GM19043 (cell line): ENCODE measurements at regions not wholly inside any gene's neighbourhood (a gene's known extent, or its start where the extent isn't known, plus 50 kb on each side); places are given as distances from the start of the nearest gene placed in this dataset.

ENCODE experiments used
- ATAC-seq: cut with Tn5 transposase; IDR thresholded peaks from one replicate; pipeline ENCODE4 v1.9.1; 2021; ENCODE audit warnings: low read depth; ENCODE audit not compliant: unreplicated experiment

DNA sequence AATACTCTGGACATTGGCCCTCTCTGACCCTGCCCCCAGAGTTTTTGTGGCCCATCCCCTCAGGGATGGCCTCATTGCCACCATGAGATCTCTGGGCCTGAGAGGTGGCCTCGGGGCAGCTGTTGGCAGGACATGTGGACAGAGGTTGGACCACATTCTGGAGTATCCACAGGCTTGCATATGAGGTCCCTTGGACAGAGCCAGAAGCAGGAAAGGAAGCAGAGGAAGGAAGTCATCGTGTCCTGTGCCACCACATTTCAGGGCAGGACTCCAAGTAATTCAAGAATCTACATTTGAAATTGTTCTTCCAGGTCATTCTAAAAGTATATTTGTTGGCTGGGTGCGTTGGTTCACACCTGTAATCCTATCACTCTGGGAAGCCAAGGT is 95.9 kb upstream of the PPP2R5A start:
- ATAC-seq = no peak

DNA sequence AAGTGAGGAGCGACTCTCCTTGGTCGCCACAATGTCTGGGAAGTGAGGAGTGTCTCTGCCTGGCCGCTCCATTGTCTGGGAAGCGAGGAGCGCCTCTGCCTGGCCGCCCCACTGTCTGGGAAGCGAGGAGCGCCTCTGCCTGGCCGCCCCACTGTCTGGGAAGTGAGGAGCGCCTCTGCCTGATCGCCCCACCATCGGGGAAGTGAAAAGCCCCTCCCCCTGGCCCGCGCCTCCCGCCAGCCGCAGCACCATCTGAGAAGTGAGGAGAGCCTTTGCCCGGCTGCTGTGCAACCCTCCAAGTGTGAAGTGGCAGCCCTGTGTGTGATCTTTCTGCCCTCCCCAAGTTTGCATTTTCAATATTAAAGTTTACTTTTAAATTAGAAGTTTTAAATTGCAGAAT is 95.0 kb upstream of the PPP2R5A start:
- no peak for ATAC-seq

DNA sequence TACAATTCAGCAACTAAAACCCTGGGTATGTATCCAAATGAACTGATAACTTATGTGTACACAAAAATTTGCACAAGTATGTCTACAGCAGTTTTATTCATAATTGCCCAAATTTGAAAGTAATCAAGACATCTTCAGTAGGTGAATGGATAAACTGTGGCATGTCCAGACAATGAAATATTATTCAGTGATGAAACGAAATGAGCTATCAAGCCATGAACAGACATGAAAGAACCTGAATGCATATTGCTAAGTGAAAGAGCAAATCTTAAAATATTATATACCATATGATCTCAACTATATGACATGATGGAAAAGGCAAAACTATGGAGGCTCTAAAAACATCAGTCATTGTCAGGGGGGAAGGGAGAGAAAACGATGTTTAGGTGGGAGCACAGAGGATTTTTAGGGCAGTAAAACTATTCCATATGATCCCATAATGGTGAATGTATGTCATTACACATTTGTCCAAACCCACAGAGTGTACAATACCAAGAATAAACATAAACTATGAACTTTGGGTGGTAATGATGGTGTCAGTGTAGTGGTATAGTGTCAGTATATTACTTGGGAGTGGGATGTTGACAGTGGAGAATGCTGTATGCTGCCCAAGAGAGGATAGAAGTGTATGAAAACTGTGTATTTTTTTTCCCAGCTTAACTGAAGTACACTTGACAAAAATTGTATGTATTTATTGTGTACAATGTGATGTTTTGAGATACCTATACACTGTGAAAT is 92.8 kb upstream of the PPP2R5A start:
- no peak for ATAC-seq

DNA sequence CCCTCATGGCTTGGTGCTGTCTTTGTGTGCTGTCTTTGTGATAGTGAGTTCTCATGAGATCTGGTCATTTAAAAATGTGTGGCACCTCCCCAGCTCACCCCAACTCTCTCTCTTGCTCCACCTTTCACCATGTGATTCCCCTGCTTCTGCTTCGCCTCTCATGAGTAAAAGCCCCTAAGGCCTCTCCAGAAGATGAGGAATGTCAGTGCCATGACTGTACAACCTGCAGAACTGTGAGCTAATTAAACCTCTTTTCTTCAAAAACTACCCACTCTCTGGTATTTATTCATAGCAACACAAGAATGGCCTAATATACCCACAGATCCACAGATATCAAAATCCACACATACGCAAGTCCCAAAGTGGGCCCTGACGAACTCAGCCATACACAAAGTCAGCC is 88.9 kb upstream of the PPP2R5A start:
- ATAC-seq = no peak

DNA sequence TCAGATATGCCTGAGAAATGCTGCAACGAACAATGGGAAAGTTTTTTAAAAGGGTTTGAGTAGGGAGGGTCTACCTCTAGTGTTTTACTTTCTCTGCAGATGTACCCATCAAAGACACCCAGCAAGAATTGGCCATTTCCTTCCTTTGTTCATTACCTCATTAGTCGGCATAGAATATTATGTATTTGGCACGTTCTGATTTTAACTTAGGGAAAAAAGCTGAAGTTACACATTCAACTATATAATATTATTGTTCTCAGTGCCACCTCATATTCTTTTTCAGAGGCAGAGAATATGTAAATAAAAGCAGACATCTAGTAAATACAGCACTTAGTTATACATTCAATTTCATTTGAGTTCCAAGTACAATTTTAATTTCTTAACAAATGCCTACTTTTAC is 83.7 kb upstream of the PPP2R5A start:
- no peak for ATAC-seq

DNA sequence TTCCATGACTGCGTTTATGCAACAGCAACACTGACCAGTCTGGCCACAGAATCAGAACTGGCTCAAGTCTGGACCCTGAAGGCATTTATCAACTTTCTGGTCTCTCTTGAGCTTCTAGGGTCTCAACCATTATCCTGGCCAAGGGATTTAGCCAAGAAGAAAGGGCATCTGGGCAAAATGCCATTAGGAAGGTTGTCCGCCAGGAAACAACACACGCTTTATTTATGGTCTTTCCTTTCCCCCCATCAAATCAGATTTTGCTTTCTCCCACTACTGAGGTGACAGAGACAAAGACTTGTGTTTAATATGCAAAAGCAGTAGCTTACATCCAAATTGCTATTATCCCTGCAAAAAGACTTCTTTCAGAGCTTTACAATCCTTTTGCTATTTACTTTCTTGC is 81.6 kb upstream of the PPP2R5A start:
- no peak for ATAC-seq

DNA sequence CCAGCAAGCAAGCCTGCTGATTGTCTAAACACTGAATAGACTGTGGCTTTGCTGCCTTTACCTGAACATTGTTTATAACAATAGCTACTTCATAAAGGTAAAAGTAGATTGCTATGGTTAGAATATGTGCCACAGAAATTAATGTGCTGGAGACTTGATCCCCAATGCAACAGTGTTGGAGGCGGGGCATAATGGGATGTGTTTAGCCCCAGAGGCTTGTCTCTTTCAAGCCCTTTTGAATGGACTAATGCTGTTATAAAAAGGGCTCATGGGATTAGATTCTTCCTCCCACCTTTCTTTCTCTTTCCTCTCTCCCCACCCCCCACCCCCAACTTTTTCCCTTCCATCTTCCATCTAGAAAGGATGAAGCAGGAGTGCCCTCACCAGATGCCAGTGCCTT is 80.2 kb upstream of the PPP2R5A start:
- no peak for ATAC-seq

DNA sequence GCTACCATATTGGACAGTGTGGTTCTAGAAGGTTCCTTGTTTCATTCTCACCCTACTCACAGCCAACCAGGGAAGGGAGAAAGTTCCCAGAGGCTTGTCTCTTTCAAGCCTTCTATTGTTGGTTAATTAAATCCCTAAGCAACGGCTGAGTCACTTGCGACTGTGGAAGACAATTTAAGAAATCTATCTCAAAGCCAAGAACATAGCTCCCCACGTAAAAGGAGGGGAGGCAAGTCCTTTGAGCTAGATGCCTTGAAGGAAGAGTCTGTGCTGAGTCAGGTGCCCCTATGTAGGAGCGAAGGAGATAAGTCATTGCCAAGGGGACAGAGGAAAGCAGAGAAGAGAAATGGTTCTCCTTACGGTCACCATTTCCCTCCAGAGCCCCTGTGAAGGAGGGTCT is 79.4 kb upstream of the PPP2R5A start:
- ATAC-seq = no peak

DNA sequence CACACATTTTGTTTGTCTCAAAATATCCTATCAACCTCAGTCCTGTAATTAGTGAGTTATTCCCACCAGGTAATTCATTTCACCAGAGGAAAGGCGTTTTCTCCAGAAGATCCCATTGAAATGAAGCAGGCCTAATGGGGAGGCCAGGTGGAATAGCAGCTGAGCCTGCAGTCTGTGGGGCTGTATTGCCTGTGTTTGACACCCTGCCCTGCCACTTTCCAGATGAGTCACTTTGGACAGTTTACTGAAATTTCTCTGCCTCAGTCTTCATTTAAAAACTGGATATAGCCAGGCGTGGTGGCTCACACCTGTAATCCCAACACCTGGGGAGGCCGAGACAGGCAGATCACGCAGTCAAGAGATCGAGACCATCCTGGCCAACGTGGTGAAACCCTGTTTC is 78.1 kb upstream of the PPP2R5A start:
- no peak for ATAC-seq

DNA sequence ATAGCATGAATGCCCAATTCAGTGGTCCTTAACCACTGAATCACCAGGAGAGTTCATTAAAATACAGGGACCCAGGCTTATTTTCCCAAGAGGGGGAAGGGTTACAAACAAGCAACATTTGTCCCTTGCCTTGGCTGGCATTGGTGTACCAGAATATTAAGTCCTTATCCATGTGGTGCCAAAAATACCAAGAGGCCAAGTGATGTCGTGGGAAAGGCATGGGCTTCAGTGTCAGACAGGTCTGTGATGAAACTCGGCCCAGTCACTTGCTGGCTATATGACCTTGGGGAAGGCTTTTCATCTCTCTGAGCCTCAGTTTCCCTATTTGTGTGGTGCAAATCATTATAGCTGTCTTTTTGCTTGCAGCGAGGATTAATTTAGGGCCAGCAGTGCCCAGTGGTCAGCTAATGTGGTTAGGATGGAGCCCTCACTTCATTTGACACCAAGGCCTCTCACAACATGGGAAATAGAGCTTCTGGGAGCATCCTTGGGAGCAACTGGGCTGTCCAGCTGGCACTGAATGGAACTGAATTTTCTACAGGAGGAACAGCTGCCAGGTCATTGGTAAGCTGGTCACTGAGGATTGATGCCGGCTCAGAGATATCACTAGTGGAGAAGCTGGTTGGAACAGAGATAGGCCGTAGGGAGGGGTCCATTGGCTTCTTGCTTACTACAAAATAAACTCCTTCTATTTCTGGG is 77.2 kb upstream of the PPP2R5A start:
- ATAC-seq = no peak

DNA sequence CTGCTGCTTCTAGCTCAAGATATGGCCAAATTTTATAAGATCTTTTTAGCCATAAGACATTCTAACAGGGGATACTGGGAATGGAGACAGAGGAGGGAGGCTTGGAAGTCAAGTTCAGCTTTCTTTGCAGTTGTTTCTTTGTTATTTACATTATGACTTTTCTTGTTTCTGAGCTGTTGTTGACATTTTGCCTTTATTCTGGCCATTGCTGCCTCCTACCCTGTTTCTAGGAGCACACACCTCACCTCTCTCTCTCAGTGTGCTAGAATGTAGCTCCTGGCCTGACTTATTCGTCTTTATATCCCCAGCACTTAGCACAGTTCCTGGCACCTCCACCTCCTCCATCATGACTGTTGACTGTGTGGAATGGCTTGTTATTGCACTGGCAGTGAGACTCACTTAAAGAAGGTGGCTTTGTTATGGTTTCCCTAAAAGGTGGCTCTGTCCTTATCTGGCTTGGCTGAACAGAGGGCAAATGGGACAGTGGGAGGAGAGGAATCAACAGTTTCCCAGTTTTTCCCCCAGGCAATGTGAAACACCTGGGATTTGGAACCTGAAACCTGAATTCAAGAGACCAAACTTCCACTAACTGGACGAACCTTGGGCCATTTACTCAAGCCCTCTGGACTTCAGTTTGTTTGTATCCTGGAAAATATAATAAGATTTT is 76.1 kb upstream of the PPP2R5A start:
- ATAC-seq = no peak

DNA sequence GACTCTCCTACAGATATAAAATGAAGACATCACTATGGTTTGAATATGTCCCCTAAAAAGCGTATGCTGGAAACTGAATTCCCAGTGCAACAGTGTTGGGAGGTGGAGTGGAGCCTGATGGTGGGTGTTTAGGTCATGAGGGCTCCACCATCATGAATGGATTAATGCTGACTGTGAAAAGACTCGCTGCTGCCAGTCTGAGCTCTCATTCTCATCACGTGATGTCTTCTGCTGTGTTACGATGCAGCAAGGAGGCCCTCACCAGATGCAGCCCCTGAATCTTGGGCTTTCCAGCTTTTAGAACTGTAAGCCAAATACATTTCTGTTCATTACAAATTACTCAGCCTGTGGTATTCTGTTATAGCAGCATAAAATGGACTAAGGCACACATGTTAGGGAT is 73.8 kb upstream of the PPP2R5A start:
- ATAC-seq = no peak

DNA sequence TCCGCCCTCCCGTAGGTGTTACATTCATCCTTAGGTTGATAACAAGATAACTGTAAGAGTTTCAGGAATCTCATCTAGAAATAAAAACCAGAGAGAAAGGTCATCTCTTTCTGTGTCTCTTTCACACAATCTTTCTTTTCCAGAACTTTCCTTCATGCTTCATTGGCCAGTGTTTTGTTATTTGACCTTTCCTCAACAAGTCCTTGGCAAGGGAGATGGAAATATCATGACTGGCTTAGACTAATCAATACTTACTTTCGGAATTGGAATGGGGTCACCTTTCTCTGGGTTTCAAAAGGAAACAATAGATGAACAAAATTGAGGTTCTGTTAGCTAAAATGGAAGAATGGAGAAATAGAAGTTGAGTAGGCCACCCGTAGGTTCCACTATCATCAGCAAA is 72.9 kb upstream of the PPP2R5A start:
- ATAC-seq = no peak

DNA sequence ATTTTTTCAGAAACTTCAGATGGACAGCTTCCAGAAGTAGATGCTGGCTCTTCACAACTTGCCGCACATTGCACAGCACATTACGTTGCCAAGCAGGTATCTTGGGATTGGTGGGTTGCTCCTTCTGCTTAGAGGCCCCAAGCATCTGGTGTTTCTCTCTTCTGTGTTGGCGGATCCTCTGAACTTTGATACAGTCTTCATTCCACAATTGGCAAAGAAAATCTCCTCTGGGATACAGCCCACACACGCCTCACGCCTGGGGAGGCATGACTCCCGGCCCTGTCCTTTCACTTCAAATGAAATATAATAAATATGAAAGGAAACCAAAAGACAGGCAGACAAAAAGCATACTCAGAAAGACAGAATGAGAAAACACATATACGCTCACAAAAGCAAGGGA is 72.3 kb upstream of the PPP2R5A start:
- ATAC-seq = no peak

DNA sequence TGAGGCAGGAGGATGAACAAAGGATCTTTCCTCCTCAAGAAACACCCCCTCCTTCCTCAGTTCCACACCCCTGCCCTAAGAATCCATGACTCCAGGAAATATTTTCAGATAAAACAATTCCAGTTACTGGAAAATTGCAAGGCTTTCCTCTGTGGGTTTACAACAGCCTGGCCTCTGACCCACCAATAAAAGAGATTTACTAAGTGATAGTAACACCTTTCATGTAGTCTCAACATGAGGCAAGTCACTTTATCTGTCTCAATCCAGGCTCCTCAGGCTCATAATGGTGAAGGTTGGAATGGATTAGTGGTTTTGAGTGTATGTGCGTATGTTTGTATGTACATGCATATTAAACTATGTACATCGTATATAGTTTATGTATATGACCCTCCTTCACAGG is 71.4 kb upstream of the PPP2R5A start:
- ATAC-seq = no peak

DNA sequence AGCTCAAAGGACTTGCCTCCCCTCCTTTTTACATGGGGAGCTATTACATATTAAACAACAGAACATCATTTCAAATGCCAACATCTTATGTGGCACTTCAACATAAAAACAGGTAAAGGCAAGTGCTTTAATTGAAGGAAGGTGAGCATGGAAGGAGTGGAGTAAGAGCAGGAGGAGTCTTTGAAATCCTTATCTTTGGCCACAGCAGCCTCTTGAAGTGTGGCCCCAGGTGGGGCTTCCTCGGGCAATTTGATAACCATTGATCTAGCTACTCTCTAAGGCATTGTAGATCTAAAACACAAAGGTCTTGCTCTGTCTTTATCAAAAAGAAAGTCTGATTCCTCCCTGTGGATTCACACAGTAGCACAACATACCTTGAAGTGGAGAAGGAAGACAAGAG is 70.9 kb upstream of the PPP2R5A start:
- no peak for ATAC-seq

DNA sequence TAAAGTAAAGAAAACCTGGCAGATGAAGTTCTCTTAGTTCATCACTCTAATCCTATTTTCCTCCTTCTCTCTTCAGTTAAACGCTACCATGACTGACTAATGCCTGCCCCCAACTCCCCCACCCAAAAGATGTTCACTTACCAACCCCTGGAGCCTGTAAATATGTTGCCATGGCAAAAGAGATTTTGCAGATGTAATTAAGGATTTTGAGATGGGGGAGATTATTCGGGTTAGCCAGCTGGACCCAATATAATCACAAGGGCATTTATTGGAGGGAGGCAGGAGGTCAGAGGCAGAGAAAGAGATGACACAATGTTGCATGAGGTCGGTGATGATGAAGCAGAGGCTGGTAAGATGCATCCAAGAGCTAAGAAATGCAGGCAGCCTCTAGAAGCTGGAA is 69.3 kb upstream of the PPP2R5A start:
- ATAC-seq = no peak

DNA sequence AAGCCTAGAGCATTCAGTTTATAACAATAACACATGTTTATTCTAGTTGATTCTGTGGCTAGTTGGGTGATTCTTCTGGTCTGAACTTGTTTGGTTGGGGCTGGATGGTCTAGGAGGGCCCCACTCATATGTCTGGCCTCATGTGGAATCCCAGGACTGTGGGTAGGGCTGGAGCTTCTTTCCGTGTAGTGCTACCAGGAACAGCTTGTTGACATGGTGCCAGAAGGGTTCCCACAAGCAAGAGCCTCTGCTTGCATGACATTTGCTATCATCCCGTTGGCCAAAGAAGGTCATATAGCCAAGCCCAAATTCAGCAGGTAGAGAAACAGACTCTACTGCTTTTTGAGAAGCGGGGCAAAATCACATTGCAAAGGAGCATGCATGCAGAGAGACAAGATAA is 67.6 kb upstream of the PPP2R5A start:
- ATAC-seq = no peak

DNA sequence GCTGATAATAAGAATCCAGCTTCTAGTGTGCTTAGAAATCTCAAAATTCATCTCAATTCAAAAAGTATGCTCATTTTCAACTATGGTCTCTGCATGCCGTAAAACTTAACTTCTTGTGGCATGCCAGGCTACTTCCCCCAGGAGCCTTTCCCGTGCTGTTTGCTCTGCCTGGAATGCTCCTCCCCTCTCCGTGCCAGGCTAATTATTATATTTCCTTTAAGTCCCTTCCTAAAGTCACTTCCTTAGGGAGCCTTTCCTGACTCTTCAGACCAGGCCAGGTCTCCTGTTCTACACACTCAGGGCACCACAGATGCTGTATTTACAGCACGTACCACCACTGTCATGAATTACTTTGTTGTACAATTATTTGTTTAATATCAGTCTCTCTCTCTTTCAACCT is 67.1 kb upstream of the PPP2R5A start:
- no peak for ATAC-seq

DNA sequence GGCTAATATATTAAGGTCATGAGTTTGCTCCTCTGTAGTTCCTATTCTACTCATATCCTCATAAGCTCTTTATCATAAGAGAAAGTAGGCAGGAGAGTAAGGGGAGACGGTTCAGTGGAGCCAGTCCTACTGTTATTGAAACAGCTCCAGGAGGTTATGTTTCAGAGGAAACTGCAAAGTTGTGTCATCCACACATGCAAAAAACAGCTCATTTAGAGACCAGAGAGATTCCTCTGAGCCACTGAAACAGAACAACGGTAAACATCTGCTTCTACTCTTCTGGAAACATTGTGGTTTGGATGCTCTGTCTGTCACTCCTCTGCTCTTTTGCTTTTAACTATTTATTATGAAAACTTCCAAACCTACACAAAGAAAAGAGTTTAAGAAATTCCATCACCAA is 66.3 kb upstream of the PPP2R5A start:
- peak; percentile 95 for ATAC-seq

DNA sequence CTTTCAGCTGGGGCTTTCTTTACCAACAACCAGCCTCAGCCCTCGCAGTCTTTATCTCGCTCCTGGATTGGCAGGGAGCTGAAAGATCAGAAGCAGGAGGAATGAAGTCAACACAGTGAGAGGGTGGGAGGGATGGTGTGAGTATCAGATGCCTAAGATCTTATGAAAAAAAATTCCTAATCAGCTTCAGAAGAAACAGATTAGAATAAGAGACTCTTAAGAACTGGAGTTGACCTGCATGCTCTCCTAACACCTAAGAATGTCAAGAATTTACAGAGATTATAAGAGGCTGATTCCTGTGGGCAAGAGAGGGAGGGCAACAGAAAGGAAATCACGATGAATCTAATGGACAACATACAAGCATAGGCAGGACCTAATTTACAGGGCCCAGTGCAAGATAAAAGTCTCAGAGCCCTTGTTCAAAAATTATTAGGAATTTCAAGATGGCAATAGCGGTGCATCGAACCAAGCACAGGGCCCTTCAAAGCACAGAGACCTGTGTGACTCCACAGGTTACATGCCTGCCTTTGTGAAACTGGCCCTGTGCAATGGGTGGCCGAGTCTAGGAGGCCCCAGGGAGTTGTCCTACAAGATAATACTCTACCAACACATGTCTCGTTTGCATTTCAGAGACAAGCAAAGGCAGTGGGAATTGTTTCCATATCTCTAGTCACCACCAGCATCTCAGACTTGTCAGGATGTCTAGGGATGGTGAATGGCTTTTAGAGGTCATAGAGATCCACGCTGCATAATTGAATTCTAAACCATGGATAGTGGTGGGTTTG is 65.3 kb upstream of the PPP2R5A start:
- no peak for ATAC-seq
